ENCODE measurements at regions not wholly inside any gene's neighbourhood (a gene's known extent, or its start where the extent isn't known, plus 50 kb on each side); places are given as distances from the start of the nearest gene placed in this dataset.

- TF ChIP-seq POLR2AphosphoS5 (IDR thresholded peaks at IDR 0.05) (no peak), CTCF (IDR thresholded peaks at IDR 0.05) (no peak), POLR2A (IDR thresholded peaks at IDR 0.05) (no peak)
These were observed 2144.6 kb upstream of the ACO1 start for GRCh38 chr9:30239878-30240277.

Data from prostate gland (tissue), 2 donors.